PFSK-1 (cell line): ENCODE measurements at regions not wholly inside any gene's neighbourhood (a gene's known extent, or its start where the extent isn't known, plus 50 kb on each side); places are given as distances from the start of the nearest gene placed in this dataset.

Source experiments
- POLR2AphosphoS5 ChIP-seq: IDR thresholded peaks from 2 replicates; pipeline ENCODE4 v1.6.1; 2012; ENCODE audit warnings: low read depth, mild to moderate bottlenecking, control low read depth, low read length, moderate library complexity
- SIN3A ChIP-seq: IDR thresholded peaks from 2 replicates; pipeline ENCODE4 v1.6.1; 2012; ENCODE audit warnings: mild to moderate bottlenecking, low read length, moderate library complexity, borderline replicate concordance; ENCODE audit not compliant: insufficient read depth
- TAF1 ChIP-seq: IDR thresholded peaks from 2 replicates; pipeline ENCODE4 v1.6.1; 2012; ENCODE audit warnings: low read length, control low read depth, borderline replicate concordance; ENCODE audit not compliant: insufficient read depth
- TF ChIP-seq, protein P1 (sequence below), 2 experiments: IDR thresholded peaks; 2 replicates each; pipeline versions ENCODE4 v1.6.1 to v1.8.0; 2011 to 2012; ENCODE audit warnings: low read depth in 2 of 2, low read length in 2 of 2, control low read depth in 1 of 2, inconsistent platforms in 1 of 2, mild to moderate bottlenecking in 1 of 2, moderate library complexity in 1 of 2; ENCODE audit not compliant: insufficient read depth in 1 of 2

DNA sequence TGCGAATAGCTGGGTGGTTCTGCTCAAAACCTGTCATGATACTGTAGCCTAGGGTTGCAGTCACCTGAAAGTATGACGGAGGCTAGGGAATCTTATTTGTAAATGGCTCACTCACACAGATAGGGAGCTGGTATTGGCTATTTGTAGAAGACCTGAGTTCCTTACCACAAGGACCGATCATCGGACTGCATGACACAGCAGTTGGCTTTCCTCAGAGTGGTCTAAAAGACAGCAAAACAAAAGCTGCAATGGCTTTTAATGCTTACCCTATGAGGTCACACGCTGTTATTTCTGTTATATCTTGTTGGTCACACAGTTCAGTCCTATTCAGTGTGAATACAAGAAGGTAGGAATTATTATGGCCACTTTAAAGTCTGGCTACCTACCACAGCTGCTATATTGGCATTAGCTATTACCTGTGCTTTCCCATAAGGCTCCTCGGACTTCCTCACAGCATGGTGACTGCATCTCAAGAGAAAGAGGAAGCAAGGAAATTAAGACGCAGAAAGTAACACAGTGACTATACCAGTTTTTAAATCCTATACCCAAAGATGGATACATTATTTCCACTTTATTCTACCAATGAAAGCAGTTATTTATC is 68.4 kb upstream of the LRRC7 start:
- TF ChIP-seq TAF1: no peak
- TF ChIP-seq, protein P1, sequence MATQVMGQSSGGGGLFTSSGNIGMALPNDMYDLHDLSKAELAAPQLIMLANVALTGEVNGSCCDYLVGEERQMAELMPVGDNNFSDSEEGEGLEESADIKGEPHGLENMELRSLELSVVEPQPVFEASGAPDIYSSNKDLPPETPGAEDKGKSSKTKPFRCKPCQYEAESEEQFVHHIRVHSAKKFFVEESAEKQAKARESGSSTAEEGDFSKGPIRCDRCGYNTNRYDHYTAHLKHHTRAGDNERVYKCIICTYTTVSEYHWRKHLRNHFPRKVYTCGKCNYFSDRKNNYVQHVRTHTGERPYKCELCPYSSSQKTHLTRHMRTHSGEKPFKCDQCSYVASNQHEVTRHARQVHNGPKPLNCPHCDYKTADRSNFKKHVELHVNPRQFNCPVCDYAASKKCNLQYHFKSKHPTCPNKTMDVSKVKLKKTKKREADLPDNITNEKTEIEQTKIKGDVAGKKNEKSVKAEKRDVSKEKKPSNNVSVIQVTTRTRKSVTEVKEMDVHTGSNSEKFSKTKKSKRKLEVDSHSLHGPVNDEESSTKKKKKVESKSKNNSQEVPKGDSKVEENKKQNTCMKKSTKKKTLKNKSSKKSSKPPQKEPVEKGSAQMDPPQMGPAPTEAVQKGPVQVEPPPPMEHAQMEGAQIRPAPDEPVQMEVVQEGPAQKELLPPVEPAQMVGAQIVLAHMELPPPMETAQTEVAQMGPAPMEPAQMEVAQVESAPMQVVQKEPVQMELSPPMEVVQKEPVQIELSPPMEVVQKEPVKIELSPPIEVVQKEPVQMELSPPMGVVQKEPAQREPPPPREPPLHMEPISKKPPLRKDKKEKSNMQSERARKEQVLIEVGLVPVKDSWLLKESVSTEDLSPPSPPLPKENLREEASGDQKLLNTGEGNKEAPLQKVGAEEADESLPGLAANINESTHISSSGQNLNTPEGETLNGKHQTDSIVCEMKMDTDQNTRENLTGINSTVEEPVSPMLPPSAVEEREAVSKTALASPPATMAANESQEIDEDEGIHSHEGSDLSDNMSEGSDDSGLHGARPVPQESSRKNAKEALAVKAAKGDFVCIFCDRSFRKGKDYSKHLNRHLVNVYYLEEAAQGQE (IDR thresholded peaks at IDR 0.05; ENCODE audit: insufficient read depth in 1 of 2, low read depth in 2 of 2, low read length in 2 of 2): no peak
- no peak for TF ChIP-seq SIN3A
- no peak for TF ChIP-seq POLR2AphosphoS5
